Endothelial cell of umbilical vein (primary cell): ENCODE measurements at regions not wholly inside any gene's neighbourhood (a gene's known extent, or its start where the extent isn't known, plus 50 kb on each side); places are given as distances from the start of the nearest gene placed in this dataset.

Experiments
- BruUV-seq: library from RNA; stranded (reverse); fragments of 400-500 nt; replicated peaks from 2 replicates; lab custom pipeline; 2021; lab: Mats Ljungman, UMichigan
- CTCF ChIA-PET: fragments of 300-600, 350-600 bp; sonication (Branson Sonifier 250); formaldehyde crosslinking; loops from one replicate; lab custom pipeline; 2021; ENCODE audit warnings: antibody characterized with exemption, inconsistent platforms; lab: Charles Lee
- POLR2A ChIA-PET: fragments of 300-600, 350-600 bp; sonication (Branson Sonifier 250); formaldehyde crosslinking; loops from one replicate; lab custom pipeline; 2021; ENCODE audit warnings: antibody characterized with exemption, inconsistent platforms; lab: Charles Lee
- DNase-seq: peaks from one replicate; pipeline ENCODE4 v3.0.0-alpha.2; 2011; ENCODE audit warnings: low read depth, low spot score
- FAIRE-seq: peaks from 2 replicates; lab custom pipeline; 2011; peaks lifted over from hg19 to GRCh38; lab: Jason Lieb, UNC
- H2AFZ ChIP-seq: 2 replicates; pipeline ENCODE4 v1.6.0; 2012; ENCODE audit warnings: low read depth, low read length, control low read depth, inconsistent platforms
- H3K27ac ChIP-seq: 2 replicates; pipeline ENCODE4 v1.5.1; 2011; ENCODE audit warnings: low read depth, mild to moderate bottlenecking, control low read depth, low read length, moderate library complexity; ENCODE audit not compliant: insufficient read depth
- H3K27me3 ChIP-seq, 2 experiments: 2 replicates each; pipeline versions ENCODE4 v1.6.0 to v1.6.1; 2011; ENCODE audit warnings: low read length in 2 of 2, mixed read lengths in 1 of 2; ENCODE audit not compliant: control insufficient read depth in 2 of 2, insufficient read depth in 2 of 2
- H3K36me3 ChIP-seq, 2 experiments: 2 replicates in 1 of 2; 3 replicates in 1 of 2; pipeline ENCODE4 v1.5.1; 2011; ENCODE audit warnings: low read length in 2 of 2, mild to moderate bottlenecking in 1 of 2, moderate library complexity in 1 of 2; ENCODE audit not compliant: control insufficient read depth in 2 of 2, insufficient read depth in 2 of 2; ENCODE audit errors: extremely low read depth in 1 of 2
- H3K4me1 ChIP-seq: 3 replicates; pipeline ENCODE4 v1.5.1; 2011; ENCODE audit warnings: mild to moderate bottlenecking, low read length; ENCODE audit not compliant: control insufficient read depth, insufficient read depth; ENCODE audit errors: extremely low read depth
- H3K4me2 ChIP-seq: 2 replicates; pipeline ENCODE4 v1.6.1; 2011; ENCODE audit warnings: low read length, control low read depth, mixed read lengths; ENCODE audit not compliant: insufficient read depth
- H3K4me3 ChIP-seq, 3 experiments: fragments of 200-600 bp in 1 of 3; sonication (generic), shearing (Covaris generic) in 1 of 3; replicated peaks in 1 of 3; 2 replicates each; pipeline ENCODE4 v1.5.1; 2011 to 2016; ENCODE audit warnings: control low read depth in 3 of 3, low read length in 3 of 3, mild to moderate bottlenecking in 2 of 3, inconsistent platforms in 1 of 3, low read depth in 1 of 3, moderate library complexity in 1 of 3; ENCODE audit not compliant: insufficient read depth in 1 of 3
- H3K79me2 ChIP-seq: 2 replicates; pipeline ENCODE4 v1.6.0; 2012; ENCODE audit warnings: low read length, inconsistent platforms; ENCODE audit not compliant: control insufficient read depth, insufficient read depth
- H3K9ac ChIP-seq: replicated peaks from 2 replicates; pipeline ENCODE3; 2011; ENCODE audit warnings: low read length, control low read depth; ENCODE audit not compliant: insufficient read depth; ENCODE audit errors: extremely low read depth
- H3K9me1 ChIP-seq: replicated peaks from 3 replicates; pipeline ENCODE4 v1.6.0; 2011; ENCODE audit warnings: mild to moderate bottlenecking, low read length; ENCODE audit not compliant: control insufficient read depth, insufficient read depth; ENCODE audit errors: extremely low read depth
- H3K9me3 ChIP-seq: replicated peaks from 2 replicates; pipeline ENCODE4 v1.5.1; 2012; ENCODE audit warnings: low read length, inconsistent platforms; ENCODE audit not compliant: control insufficient read depth, insufficient read depth
- H4K20me1 ChIP-seq: replicated peaks from 2 replicates; pipeline ENCODE3; 2011; ENCODE audit warnings: mild to moderate bottlenecking, low read length; ENCODE audit not compliant: control insufficient read depth, insufficient read depth; ENCODE audit errors: extremely low read depth
- EZH2 ChIP-seq: IDR thresholded peaks from 2 replicates; pipeline ENCODE4 v1.6.1; 2012; ENCODE audit warnings: borderline replicate concordance, low read depth, mild to moderate bottlenecking, moderate library complexity, low read length, inconsistent platforms; ENCODE audit not compliant: severe bottlenecking
- FOS ChIP-seq: IDR thresholded peaks from 2 replicates; pipeline ENCODE4 v1.6.1; 2011; ENCODE audit warnings: mild to moderate bottlenecking, low read length, moderate library complexity, borderline replicate concordance; ENCODE audit not compliant: insufficient read depth
- GATA2 ChIP-seq: IDR thresholded peaks from 2 replicates; pipeline ENCODE4 v1.7.0; 2011; ENCODE audit warnings: low read depth, mild to moderate bottlenecking, moderate library complexity, mixed read lengths, low read length; ENCODE audit not compliant: insufficient read length, insufficient read depth
- JUN ChIP-seq: IDR thresholded peaks from 2 replicates; pipeline ENCODE4 v1.6.1; 2011; ENCODE audit warnings: borderline replicate concordance, low read depth; ENCODE audit not compliant: insufficient read length, insufficient read depth
- MAX ChIP-seq: IDR thresholded peaks from 2 replicates; pipeline ENCODE4 v1.6.1; 2011; ENCODE audit not compliant: insufficient read depth, insufficient read length
- MYC ChIP-seq: IDR thresholded peaks from one replicate; pipeline ENCODE4 v1.6.1; 2011; ENCODE audit warnings: mild to moderate bottlenecking, low read depth, low read length
- POLR2A ChIP-seq: IDR thresholded peaks from 2 replicates; pipeline ENCODE4 v1.6.1; 2012; ENCODE audit warnings: low read depth, mild to moderate bottlenecking, control low read depth, low read length
- POLR2AphosphoS5 ChIP-seq: IDR thresholded peaks from 2 replicates; pipeline ENCODE4 v1.6.1; 2012; ENCODE audit warnings: low read depth, mild to moderate bottlenecking, control low read depth, low read length, moderate library complexity; ENCODE audit not compliant: insufficient read depth
- dilution Hi-C: fragments of 300-500 bp; cut with MboI; formaldehyde crosslinking; loops from one replicate; pipeline ENCODE4 v1.15.0; 2019; ENCODE audit warnings: low sequenced_read_pairs; ENCODE audit not compliant: extremely low pct_ligation_motif_present
- intact Hi-C: fragments of 100-400 bp; cut with micrococcal nuclease; formaldehyde crosslinking; loops from one replicate; pipeline ENCODE4 v1.10.0; 2022
- TF ChIP-seq, protein P1 (sequence below), 2 donors: IDR thresholded peaks; 1 replicate in 1 of 2; 2 replicates in 1 of 2; pipeline ENCODE4 v1.5.1; 2011; ENCODE audit warnings: low read length in 2 of 2, mild to moderate bottlenecking in 2 of 2, moderate library complexity in 2 of 2, control low read depth in 1 of 2, inconsistent platforms in 1 of 2, low read depth in 1 of 2; ENCODE audit not compliant: insufficient read depth in 1 of 2; ENCODE audit errors: extremely low read depth in 1 of 2

DNA sequence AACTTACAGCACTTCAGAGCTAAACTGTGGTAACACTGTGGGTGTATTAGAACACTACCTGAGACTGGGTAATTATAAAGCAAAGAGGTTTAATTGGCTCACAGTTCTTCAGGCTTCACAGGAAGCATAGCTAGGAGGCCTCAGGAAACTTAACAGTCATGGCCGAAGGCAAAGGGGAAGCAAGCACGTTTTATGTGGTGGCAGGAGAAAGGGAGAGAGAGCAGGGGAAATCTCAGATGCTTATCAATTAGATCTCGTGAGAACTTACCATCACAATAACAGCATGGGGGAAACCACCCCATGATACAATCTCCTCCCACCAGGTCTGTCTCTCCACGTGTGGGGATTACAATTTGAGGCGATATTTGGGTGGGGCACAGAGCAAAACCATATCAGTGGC, 512.6 kb downstream of the RERGL start:
- no TSS peak for BruUV-seq
- no peaks in the 10 kb centered on the region for H3K36me3 ChIP-seq
- intact Hi-C loops = no loop called here
- no peak overlapping the region for H3K27ac ChIP-seq
- no peak overlapping the region for H3K4me3 ChIP-seq
- H3K9ac ChIP-seq = no peak overlapping the region
- H2AFZ ChIP-seq = no peak overlapping the region
- POLR2A ChIA-PET = no interaction called here
- H3K27me3 ChIP-seq = no peaks in the 10 kb centered on the region
- H4K20me1 ChIP-seq = no peaks in the 10 kb centered on the region
- dilution Hi-C loops = no loop called here
- TF ChIP-seq, protein P1, sequence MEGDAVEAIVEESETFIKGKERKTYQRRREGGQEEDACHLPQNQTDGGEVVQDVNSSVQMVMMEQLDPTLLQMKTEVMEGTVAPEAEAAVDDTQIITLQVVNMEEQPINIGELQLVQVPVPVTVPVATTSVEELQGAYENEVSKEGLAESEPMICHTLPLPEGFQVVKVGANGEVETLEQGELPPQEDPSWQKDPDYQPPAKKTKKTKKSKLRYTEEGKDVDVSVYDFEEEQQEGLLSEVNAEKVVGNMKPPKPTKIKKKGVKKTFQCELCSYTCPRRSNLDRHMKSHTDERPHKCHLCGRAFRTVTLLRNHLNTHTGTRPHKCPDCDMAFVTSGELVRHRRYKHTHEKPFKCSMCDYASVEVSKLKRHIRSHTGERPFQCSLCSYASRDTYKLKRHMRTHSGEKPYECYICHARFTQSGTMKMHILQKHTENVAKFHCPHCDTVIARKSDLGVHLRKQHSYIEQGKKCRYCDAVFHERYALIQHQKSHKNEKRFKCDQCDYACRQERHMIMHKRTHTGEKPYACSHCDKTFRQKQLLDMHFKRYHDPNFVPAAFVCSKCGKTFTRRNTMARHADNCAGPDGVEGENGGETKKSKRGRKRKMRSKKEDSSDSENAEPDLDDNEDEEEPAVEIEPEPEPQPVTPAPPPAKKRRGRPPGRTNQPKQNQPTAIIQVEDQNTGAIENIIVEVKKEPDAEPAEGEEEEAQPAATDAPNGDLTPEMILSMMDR (IDR thresholded peaks at IDR 0.05; ENCODE audit: extremely low read depth in 1 of 2, insufficient read depth in 1 of 2, low read depth in 1 of 2, low read length in 2 of 2) = no peak
- no peak for TF ChIP-seq MYC
- TF ChIP-seq GATA2 = no peak
- no peak for TF ChIP-seq MAX
- TF ChIP-seq EZH2 = no peak
- TF ChIP-seq FOS = no peak
- no peak for TF ChIP-seq POLR2A
- TF ChIP-seq JUN = no peak
- TF ChIP-seq POLR2AphosphoS5 = no peak
- H3K4me1 ChIP-seq = no peaks in the 10 kb centered on the region
- no peak overlapping the region for H3K4me2 ChIP-seq
- no peaks in the 10 kb centered on the region for H3K79me2 ChIP-seq
- peaks cover 2% of the 10 kb centered on the region for H3K9me3 ChIP-seq
- CTCF ChIA-PET = no interaction called here
- FAIRE-seq = no peak
- H3K9me1 ChIP-seq = no peaks in the 10 kb centered on the region
- DNase-seq = no peak
